Central memory CD8-positive, alpha-beta T cell (primary cell): ENCODE measurements at regions not wholly inside any gene's neighbourhood (a gene's known extent, or its start where the extent isn't known, plus 50 kb on each side); places are given as distances from the start of the nearest gene placed in this dataset.

Experiments
- ATAC-seq: fragments of 150-1000 bp; cut with Tn5 transposase; replicated peaks from 2 replicates; pipeline ENCODE4 v1.10.0; 2022; ENCODE audit warnings: mild to moderate bottlenecking, moderate FRiP score, moderate number of reproducible peaks; ENCODE audit not compliant: poor library complexity, severe bottlenecking; ENCODE audit errors: extremely low read depth
- DNase-seq, 2 donors: peaks; one replicate each; pipeline ENCODE4 v3.0.0; 2021; ENCODE audit warnings: low spot score in 2 of 2
- H3K27ac Mint-ChIP-seq: one replicate; pipeline ENCODE4 v1.8.0; 2022; ENCODE audit warnings: low read depth, mild to moderate bottlenecking, moderate library complexity, mixed read lengths
- H3K27me3 Mint-ChIP-seq: one replicate; pipeline ENCODE4 v1.8.0; 2022; ENCODE audit warnings: mixed read lengths
- H3K36me3 Mint-ChIP-seq: one replicate; pipeline ENCODE4 v1.8.0; 2022; ENCODE audit warnings: mild to moderate bottlenecking, moderate library complexity, mixed read lengths; ENCODE audit not compliant: insufficient read depth
- H3K4me1 Mint-ChIP-seq: one replicate; pipeline ENCODE4 v1.8.0; 2022; ENCODE audit warnings: mixed read lengths
- H3K4me3 Mint-ChIP-seq: one replicate; pipeline ENCODE4 v1.8.0; 2022; ENCODE audit warnings: mild to moderate bottlenecking, moderate library complexity, mixed read lengths
- H3K9me3 Mint-ChIP-seq: one replicate; pipeline ENCODE4 v1.8.0; 2022; ENCODE audit warnings: mixed read lengths

DNA sequence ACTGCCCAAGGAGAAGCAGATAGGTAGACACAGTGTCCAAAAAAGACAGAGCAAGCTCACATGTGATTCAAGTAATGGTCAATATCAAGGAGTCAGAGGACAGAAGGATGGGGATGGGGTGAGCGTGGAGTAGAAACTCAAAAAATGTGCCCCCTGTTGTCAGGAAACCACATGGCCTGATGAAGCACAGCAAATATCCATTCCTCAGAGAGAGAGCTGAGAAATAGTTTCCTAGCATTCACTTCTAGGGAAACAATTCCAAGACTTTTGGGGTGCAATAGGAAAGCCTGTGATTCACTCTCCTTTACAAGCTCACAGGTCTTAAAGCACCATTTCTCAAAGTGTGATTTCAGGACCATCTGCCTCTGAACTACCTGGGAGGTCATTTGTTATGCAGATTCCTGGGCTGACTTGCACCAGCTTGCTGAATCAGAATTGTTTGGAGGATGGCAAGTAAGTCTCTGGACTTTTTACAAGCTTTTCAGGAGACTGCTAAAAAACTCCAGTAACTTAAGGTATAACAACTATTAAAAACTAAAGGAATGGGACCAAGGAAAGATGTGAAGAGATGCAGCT, 432.8 kb downstream of the HDGFL1 start:
- ATAC-seq = no peak
- no peaks in the 10 kb centered on the region for H3K27me3 Mint-ChIP-seq
- no peaks in the 10 kb centered on the region for H3K4me1 Mint-ChIP-seq
- no peak overlapping the region for H3K4me3 Mint-ChIP-seq
- H3K27ac Mint-ChIP-seq = no peak overlapping the region
- peaks cover 19% of the 10 kb centered on the region for H3K9me3 Mint-ChIP-seq
- H3K36me3 Mint-ChIP-seq = no peaks in the 10 kb centered on the region
- no peak for DNase-seq

GRCh38 chr6:23003671-23004467, 434.5 kb downstream of the HDGFL1 start:
- no peak for DNase-seq
- Mint-ChIP-seq H3K4me1 (no peaks in the 10 kb centered on the region), H3K4me3 (no peak overlapping the region), H3K9me3 (peaks cover 15% of the 10 kb centered on the region), H3K27me3 (no peaks in the 10 kb centered on the region), H3K36me3 (no peaks in the 10 kb centered on the region), H3K27ac (no peak overlapping the region)
- ATAC-seq = no peak

DNA sequence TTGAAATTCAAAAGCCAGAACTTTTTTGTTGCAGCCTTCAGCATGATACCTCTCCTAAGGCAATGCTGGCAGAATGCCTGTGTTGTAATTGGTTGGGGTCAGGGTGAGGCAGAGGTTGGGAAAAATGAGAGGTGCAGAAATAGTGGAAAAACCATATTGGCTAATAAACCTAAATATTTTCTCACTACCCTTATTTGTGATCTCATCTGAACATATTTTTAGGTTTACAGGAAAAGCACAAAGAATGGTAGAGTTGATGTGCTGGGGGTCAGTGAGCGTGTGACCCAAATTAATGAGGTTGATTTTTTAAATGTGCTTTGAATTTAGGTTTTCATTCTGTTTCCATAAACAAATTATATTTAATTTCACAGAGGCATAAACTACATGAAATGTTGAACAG, 437.3 kb downstream of the HDGFL1 start:
- H3K4me3 Mint-ChIP-seq = no peak overlapping the region
- no peaks in the 10 kb centered on the region for H3K4me1 Mint-ChIP-seq
- H3K9me3 Mint-ChIP-seq = peaks cover 16% of the 10 kb centered on the region
- DNase-seq = no peak
- no peaks in the 10 kb centered on the region for H3K36me3 Mint-ChIP-seq
- no peaks in the 10 kb centered on the region for H3K27me3 Mint-ChIP-seq
- no peak overlapping the region for H3K27ac Mint-ChIP-seq
- no peak for ATAC-seq

DNA sequence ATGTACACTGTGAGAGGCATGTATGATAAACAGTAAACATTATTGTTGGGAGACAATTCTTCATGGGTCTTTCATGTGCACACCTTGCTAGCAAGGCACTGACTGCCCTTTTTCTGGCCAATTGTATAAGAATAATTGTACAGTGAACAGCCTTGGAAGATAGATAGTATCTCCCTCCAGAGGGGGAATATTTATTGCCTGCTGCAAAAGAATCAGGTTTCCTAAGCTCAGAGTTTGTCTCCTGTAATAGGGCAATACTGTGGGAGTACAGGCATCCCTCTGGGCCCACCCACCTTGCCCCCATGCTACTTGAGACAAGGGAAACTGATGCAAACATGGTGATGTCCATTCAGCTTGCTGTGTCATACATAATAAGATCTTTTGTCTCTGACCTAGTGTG, 442.2 kb downstream of the HDGFL1 start:
- H3K4me1 Mint-ChIP-seq = no peaks in the 10 kb centered on the region
- peaks cover 19% of the 10 kb centered on the region for H3K9me3 Mint-ChIP-seq
- DNase-seq (no peak), ATAC-seq (no peak)
- no peak overlapping the region for H3K4me3 Mint-ChIP-seq
- no peaks in the 10 kb centered on the region for H3K36me3 Mint-ChIP-seq
- H3K27me3 Mint-ChIP-seq = no peaks in the 10 kb centered on the region
- no peak overlapping the region for H3K27ac Mint-ChIP-seq

DNA sequence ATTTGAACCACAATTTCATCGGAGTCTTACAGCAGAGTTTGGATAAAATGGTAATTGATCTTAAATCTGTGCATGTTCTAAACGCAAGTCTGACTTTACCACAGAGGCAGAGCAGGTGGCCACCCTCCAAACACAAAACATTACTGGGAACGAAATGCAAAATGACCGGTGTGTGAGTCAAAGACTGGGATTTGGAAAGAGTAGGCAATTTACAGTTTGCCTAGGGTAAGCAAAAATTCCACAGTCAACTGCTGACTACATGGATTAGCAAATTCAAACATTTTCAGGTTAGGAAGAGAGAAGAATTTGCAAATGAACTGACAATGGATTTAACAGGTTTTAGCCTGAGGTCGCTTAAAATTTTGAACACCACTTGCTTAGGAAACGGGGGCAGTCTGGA, 444.4 kb downstream of the HDGFL1 start:
- DNase-seq = no peak

GRCh38 chr6:23016696-23017095, 447.3 kb downstream of the HDGFL1 start:
- ATAC-seq = no peak
- DNase-seq = no peak
- Mint-ChIP-seq H3K4me1 (no peaks in the 10 kb centered on the region), H3K9me3 (peaks cover 17% of the 10 kb centered on the region), H3K36me3 (no peaks in the 10 kb centered on the region), H3K27me3 (no peaks in the 10 kb centered on the region), H3K27ac (no peak overlapping the region), H3K4me3 (no peak overlapping the region)

More for the DNA sequence above, 444.4 kb downstream of the HDGFL1 start:
- Mint-ChIP-seq H3K27ac (no peak overlapping the region), H3K9me3 (peaks cover 28% of the 10 kb centered on the region), H3K27me3 (no peaks in the 10 kb centered on the region), H3K4me1 (no peaks in the 10 kb centered on the region), H3K4me3 (no peak overlapping the region), H3K36me3 (no peaks in the 10 kb centered on the region)
- no peak for ATAC-seq

GRCh38 chr6:23021487-23021886, 452.1 kb downstream of the HDGFL1 start:
- no peaks in the 10 kb centered on the region for H3K4me1 Mint-ChIP-seq
- DNase-seq (no peak), ATAC-seq (no peak)
- H3K9me3 Mint-ChIP-seq = peaks cover 15% of the 10 kb centered on the region
- no peaks in the 10 kb centered on the region for H3K27me3 Mint-ChIP-seq
- H3K27ac Mint-ChIP-seq = no peak overlapping the region
- H3K4me3 Mint-ChIP-seq = no peak overlapping the region
- H3K36me3 Mint-ChIP-seq = no peaks in the 10 kb centered on the region

- Mint-ChIP-seq H3K27me3 (no peaks in the 10 kb centered on the region), H3K36me3 (peaks cover 2% of the 10 kb centered on the region), H3K4me3 (no peak overlapping the region), H3K9me3 (peaks cover 17% of the 10 kb centered on the region), H3K27ac (no peak overlapping the region), H3K4me1 (no peaks in the 10 kb centered on the region)
- no peak for DNase-seq
- no peak for ATAC-seq
Observed at GRCh38 chr6:23027281-23027680, 457.9 kb downstream of the HDGFL1 start.

- Mint-ChIP-seq H3K27me3 (no peaks in the 10 kb centered on the region), H3K27ac (no peak overlapping the region), H3K4me3 (no peak overlapping the region), H3K36me3 (no peaks in the 10 kb centered on the region), H3K9me3 (peaks cover 11% of the 10 kb centered on the region), H3K4me1 (no peaks in the 10 kb centered on the region)
- DNase-seq (no peak), ATAC-seq (no peak)
Observed at GRCh38 chr6:23031986-23032385, 462.6 kb downstream of the HDGFL1 start.

GRCh38 chr6:23034926-23035325, 465.6 kb downstream of the HDGFL1 start:
- no peak for ATAC-seq
- Mint-ChIP-seq H3K4me3 (no peak overlapping the region), H3K9me3 (peaks cover 6% of the 10 kb centered on the region), H3K36me3 (no peaks in the 10 kb centered on the region), H3K27me3 (no peaks in the 10 kb centered on the region), H3K4me1 (no peaks in the 10 kb centered on the region), H3K27ac (no peak overlapping the region)
- no peak for DNase-seq

DNA sequence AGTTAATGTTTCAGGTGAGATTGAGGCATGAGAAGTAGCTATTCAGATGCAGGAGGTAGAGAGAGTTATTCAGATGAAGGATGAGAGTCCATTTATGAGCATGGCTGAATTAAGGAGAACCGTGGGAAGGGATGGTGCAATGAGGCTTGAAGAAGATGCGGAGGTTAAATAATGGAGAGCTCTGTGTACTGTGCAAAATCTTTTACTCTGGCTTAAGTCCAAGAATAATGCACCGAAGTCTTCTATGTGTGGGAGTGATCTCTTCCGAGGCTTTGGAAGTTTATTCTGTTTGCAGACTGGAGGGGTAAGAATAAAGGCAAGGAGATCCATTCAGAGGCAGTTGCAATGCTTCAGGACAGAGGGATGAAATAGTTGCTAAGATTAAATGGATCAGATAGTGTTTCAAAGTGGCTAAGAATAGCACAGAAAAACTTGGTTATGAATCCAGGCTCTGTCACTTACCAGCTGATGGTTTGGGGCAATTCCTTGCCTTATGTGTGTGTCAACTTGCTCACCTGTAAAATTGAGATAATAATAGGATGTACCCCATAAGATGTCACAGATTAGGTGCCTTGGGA, 467.1 kb downstream of the HDGFL1 start:
- H3K27me3 Mint-ChIP-seq = no peaks in the 10 kb centered on the region
- H3K4me3 Mint-ChIP-seq = no peak overlapping the region
- H3K4me1 Mint-ChIP-seq = no peaks in the 10 kb centered on the region
- DNase-seq = no peak
- no peak overlapping the region for H3K27ac Mint-ChIP-seq
- H3K9me3 Mint-ChIP-seq = no peaks in the 10 kb centered on the region
- no peak for ATAC-seq
- H3K36me3 Mint-ChIP-seq = no peaks in the 10 kb centered on the region

GRCh38 chr6:23040899-23041298, 471.5 kb downstream of the HDGFL1 start:
- H3K9me3 Mint-ChIP-seq = peaks cover 6% of the 10 kb centered on the region
- H3K4me1 Mint-ChIP-seq = no peaks in the 10 kb centered on the region
- ATAC-seq (no peak), DNase-seq (no peak)
- no peak overlapping the region for H3K27ac Mint-ChIP-seq
- H3K36me3 Mint-ChIP-seq = no peaks in the 10 kb centered on the region
- H3K4me3 Mint-ChIP-seq = no peak overlapping the region
- no peaks in the 10 kb centered on the region for H3K27me3 Mint-ChIP-seq

- H3K27ac Mint-ChIP-seq = no peak overlapping the region
- H3K4me1 Mint-ChIP-seq = no peaks in the 10 kb centered on the region
- peaks cover 22% of the 10 kb centered on the region for H3K9me3 Mint-ChIP-seq
- ATAC-seq (no peak), DNase-seq (no peak)
- H3K36me3 Mint-ChIP-seq = no peaks in the 10 kb centered on the region
- H3K27me3 Mint-ChIP-seq = no peaks in the 10 kb centered on the region
- H3K4me3 Mint-ChIP-seq = no peak overlapping the region
Observed at GRCh38 chr6:23045280-23045679, 475.9 kb downstream of the HDGFL1 start.
